ENCODE measurements at regions not wholly inside any gene's neighbourhood (a gene's known extent, or its start where the extent isn't known, plus 50 kb on each side); places are given as distances from the start of the nearest gene placed in this dataset.

DNA sequence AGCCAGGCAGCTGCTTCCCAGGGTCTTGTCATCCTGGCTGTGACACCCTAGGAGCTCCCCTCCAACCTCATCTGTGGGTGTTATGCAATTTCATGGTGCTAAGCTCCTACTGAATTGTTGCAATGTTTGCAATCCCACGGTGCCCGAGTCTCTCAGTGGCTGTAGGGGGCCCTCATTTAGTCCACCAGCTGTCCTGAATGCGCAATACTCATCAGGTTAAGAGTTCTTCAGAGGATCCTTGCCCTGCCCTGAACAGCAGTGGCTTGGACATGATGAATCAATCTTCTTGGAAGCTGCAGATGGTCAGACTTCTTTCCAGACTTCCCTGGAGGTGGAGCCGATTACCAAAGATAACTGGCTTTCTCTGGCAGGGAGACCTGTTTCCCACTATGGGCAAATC lies 584.1 kb downstream of the CCDC171 start:
- TF ChIP-seq, protein P1, sequence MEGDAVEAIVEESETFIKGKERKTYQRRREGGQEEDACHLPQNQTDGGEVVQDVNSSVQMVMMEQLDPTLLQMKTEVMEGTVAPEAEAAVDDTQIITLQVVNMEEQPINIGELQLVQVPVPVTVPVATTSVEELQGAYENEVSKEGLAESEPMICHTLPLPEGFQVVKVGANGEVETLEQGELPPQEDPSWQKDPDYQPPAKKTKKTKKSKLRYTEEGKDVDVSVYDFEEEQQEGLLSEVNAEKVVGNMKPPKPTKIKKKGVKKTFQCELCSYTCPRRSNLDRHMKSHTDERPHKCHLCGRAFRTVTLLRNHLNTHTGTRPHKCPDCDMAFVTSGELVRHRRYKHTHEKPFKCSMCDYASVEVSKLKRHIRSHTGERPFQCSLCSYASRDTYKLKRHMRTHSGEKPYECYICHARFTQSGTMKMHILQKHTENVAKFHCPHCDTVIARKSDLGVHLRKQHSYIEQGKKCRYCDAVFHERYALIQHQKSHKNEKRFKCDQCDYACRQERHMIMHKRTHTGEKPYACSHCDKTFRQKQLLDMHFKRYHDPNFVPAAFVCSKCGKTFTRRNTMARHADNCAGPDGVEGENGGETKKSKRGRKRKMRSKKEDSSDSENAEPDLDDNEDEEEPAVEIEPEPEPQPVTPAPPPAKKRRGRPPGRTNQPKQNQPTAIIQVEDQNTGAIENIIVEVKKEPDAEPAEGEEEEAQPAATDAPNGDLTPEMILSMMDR (IDR thresholded peaks at IDR 0.05; ENCODE audit: borderline replicate concordance, insufficient read depth, low read depth, low read length), result no peak

DNA sequence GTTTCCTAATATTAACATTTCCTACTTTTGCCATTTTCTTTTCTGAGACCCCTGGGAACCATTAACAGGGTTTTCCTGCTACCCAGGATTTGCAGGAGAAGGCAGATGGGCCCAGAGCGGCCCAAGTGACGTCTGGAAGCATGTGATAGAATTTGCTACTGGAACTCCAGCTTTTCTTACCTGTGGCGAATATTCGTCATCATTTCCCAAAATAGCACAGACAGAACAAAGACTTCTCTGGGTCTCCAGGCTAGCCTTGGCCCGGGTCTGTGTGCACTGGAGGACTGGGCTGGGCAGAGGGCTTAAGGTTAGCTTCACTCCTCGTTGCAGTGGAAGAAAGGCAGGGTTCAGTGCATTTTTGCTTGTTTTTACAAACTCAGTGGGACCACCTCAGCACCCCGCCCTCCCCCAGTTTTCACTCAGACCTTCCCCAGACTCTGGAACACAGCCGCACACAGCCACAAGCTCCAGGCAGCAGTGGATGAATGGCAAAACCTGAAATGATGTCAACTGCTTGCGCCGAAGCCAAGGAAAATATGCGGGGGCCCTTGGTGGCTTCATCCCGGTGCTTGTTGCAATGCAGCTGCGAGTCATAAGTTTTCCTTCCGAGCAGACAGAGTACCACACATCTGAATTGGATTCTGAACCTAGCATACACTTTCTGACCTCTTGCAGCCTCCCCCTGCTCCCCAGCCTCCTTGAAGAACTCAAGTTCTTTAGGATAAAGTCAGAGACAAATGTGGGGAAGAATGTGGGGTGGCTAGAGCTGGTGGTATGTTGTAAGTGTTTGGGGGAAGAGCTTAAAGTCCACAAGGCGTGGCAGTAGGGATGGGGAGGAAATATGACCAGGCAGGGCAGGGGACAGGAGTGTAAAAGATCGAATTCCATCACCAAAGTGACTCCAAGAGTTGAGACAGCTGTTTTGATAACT lies 586.0 kb downstream of the CCDC171 start:
- H3K4me3 ChIP-seq (ENCODE audit: low read depth, low read length), result no peak overlapping the region

More for the DNA sequence above, 584.1 kb downstream of the CCDC171 start:
- H3K4me3 ChIP-seq (ENCODE audit: low read depth, low read length), result no peak overlapping the region

DNA sequence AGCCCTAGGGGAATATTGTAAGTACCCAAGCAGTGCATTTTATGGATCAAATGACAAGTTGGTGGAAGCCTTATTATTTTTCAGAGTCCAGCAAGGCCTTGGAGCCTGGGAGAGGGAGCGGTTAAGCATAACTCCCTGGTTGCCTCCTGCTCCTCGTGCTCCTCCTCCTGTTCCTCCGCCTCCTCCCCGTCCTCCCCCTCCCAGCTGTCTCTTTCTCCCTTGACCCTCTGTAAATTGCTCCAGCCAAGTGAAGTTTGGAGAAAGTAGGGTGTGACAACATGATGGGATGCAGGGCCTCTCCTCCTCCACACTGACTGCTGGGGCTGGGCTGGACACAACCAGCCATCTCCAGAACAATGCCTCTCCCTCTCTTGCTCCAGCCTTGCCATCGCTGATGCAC lies 586.9 kb downstream of the CCDC171 start:
- H3K4me3 ChIP-seq (ENCODE audit: low read depth, low read length), result no peak overlapping the region
- TF ChIP-seq, protein P1 (IDR thresholded peaks at IDR 0.05; ENCODE audit: borderline replicate concordance, insufficient read depth, low read depth, low read length), result no peak

More for the DNA sequence above, 586.0 kb downstream of the CCDC171 start:
- TF ChIP-seq, protein P1 (IDR thresholded peaks at IDR 0.05; ENCODE audit: borderline replicate concordance, insufficient read depth, low read depth, low read length), result no peak

DNA sequence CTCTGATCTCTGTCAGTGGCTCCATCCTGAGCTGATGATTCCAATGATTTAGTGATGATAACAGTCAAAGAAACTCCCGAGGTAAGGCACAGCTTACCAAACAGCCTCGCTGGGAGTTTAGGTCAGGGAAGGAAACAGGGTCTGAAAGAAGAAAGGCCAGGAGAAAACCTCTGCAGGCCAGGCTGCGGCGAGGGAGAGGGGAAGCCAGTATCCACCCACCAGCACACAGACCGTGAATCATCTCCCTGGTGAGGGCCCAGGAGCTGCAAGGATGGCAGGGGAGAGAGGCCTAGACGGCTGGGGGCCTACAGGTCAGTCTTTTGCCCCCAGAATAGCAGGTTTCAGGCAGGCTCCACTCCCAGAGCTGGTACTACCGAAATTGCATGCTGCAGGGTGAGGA lies 590.5 kb downstream of the CCDC171 start:
- no peak overlapping the region for H3K4me3 ChIP-seq (ENCODE audit: low read depth, low read length)
- TF ChIP-seq, protein P1 (IDR thresholded peaks at IDR 0.05; ENCODE audit: borderline replicate concordance, insufficient read depth, low read depth, low read length), result no peak

DNA sequence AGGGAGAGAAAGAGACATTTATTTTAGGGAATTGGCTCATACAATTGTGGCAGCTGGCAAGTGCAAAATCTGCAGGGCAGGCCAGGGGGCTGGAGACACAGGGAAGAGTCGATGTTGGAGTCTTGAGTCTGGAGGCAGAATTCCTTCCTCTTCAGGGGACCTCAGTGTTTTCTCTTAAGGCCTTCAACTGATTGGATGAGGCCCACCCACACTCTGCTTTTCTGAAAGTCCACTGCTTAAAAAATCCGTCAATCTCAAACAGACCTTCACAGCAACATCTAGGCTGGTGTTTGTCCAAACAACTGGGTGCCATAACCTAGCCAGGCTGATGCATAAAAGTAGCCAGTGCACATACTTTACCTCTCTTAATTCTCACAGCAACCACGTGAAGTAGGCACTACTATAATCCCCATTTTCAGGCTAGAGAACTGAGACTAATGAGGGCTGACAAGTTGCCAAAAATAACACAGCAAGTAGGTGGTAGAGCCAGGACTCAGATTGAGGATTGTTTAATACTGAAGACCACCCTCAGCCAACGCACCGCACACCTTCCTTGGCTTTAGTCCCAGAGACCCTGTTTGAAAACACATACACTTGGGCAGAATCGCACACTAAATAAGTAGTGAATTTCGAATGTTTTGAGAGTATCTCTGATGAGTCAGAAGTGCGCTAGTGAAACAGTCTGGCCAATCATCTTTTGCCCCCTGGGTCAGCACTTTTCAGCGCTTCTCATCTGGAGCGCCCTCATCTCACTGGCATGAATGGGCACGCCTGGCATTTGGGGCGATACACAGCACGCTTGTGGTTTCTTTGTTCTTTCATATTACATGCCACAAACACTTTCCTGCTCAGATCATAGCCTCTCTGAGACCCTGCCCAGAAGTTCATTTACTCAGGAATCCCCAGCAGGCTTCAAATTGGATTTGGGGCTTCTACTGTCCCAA lies 591.4 kb downstream of the CCDC171 start:
- TF ChIP-seq, protein P1 (IDR thresholded peaks at IDR 0.05; ENCODE audit: borderline replicate concordance, insufficient read depth, low read depth, low read length), result no peak
- H3K4me3 ChIP-seq (ENCODE audit: low read depth, low read length), result no peak overlapping the region

DNA sequence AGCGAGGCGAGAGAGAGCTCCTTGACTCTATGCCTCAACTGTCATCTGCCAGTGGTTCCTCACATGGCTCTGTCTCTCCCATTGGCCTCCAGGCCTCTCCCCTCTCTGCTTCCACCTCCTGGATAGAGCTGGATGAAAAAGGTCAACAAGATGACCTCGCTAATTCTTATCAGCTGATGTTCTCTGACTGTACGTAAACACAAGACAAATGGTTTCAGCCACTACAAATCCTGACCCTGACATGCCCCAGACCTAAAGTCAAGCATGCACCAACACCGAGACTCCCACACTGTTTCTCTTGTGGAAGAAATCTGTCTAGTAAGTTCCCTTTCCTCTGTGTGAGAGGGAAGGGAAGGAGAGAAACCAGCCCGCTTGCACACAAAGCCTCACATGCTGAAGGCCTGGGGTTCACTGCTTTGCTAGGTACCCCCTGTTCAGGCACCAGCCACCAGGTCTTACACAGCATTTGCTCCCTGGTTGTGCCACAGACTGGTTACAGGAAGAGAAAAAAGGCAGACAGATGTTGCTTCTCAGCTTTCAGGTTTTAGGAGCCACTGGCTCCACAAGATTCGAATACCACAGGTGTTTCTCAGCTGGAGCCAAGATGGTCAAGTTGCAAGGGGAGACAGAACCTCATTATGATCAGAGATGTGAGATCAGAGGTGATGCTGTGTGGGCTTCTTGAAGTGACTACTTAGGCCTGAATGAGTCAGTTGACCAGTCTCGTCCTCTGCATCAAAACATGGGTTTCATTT lies 592.5 kb downstream of the CCDC171 start:
- TF ChIP-seq, protein P1 (IDR thresholded peaks at IDR 0.05; ENCODE audit: borderline replicate concordance, insufficient read depth, low read depth, low read length), result no peak
- no peak overlapping the region for H3K4me3 ChIP-seq (ENCODE audit: low read depth, low read length)

All from GM12875 (cell line).